Endothelial cell of umbilical vein (primary cell): ENCODE measurements at regions not wholly inside any gene's neighbourhood (a gene's known extent, or its start where the extent isn't known, plus 50 kb on each side); places are given as distances from the start of the nearest gene placed in this dataset.
"Not testable (repeated sequence)": the region's sequence is repeated elsewhere in the genome, so short reads cannot be mapped to it uniquely, and the experiment has no call there.

Experiments
- BruUV-seq: library from RNA; stranded (reverse); fragments of 400-500 nt; replicated peaks from 2 replicates; lab custom pipeline; 2021; lab: Mats Ljungman, UMichigan
- CTCF ChIA-PET: fragments of 300-600, 350-600 bp; sonication (Branson Sonifier 250); formaldehyde crosslinking; loops from one replicate; lab custom pipeline; 2021; ENCODE audit warnings: antibody characterized with exemption, inconsistent platforms; lab: Charles Lee
- POLR2A ChIA-PET: fragments of 300-600, 350-600 bp; sonication (Branson Sonifier 250); formaldehyde crosslinking; loops from one replicate; lab custom pipeline; 2021; ENCODE audit warnings: antibody characterized with exemption, inconsistent platforms; lab: Charles Lee
- DNase-seq: peaks from one replicate; pipeline ENCODE4 v3.0.0-alpha.2; 2011; ENCODE audit warnings: low read depth, low spot score
- FAIRE-seq: peaks from 2 replicates; lab custom pipeline; 2011; peaks lifted over from hg19 to GRCh38; lab: Jason Lieb, UNC
- H2AFZ ChIP-seq: 2 replicates; pipeline ENCODE4 v1.6.0; 2012; ENCODE audit warnings: low read depth, low read length, control low read depth, inconsistent platforms
- H3K27ac ChIP-seq: 2 replicates; pipeline ENCODE4 v1.5.1; 2011; ENCODE audit warnings: low read depth, mild to moderate bottlenecking, control low read depth, low read length, moderate library complexity; ENCODE audit not compliant: insufficient read depth
- H3K27me3 ChIP-seq, 2 experiments: 2 replicates each; pipeline versions ENCODE4 v1.6.0 to v1.6.1; 2011; ENCODE audit warnings: low read length in 2 of 2, mixed read lengths in 1 of 2; ENCODE audit not compliant: control insufficient read depth in 2 of 2, insufficient read depth in 2 of 2
- H3K36me3 ChIP-seq, 2 experiments: 2 replicates in 1 of 2; 3 replicates in 1 of 2; pipeline ENCODE4 v1.5.1; 2011; ENCODE audit warnings: low read length in 2 of 2, mild to moderate bottlenecking in 1 of 2, moderate library complexity in 1 of 2; ENCODE audit not compliant: control insufficient read depth in 2 of 2, insufficient read depth in 2 of 2; ENCODE audit errors: extremely low read depth in 1 of 2
- H3K4me1 ChIP-seq: 3 replicates; pipeline ENCODE4 v1.5.1; 2011; ENCODE audit warnings: mild to moderate bottlenecking, low read length; ENCODE audit not compliant: control insufficient read depth, insufficient read depth; ENCODE audit errors: extremely low read depth
- H3K4me2 ChIP-seq: 2 replicates; pipeline ENCODE4 v1.6.1; 2011; ENCODE audit warnings: low read length, control low read depth, mixed read lengths; ENCODE audit not compliant: insufficient read depth
- H3K4me3 ChIP-seq, 3 experiments: fragments of 200-600 bp in 1 of 3; sonication (generic), shearing (Covaris generic) in 1 of 3; replicated peaks in 1 of 3; 2 replicates each; pipeline ENCODE4 v1.5.1; 2011 to 2016; ENCODE audit warnings: control low read depth in 3 of 3, low read length in 3 of 3, mild to moderate bottlenecking in 2 of 3, inconsistent platforms in 1 of 3, low read depth in 1 of 3, moderate library complexity in 1 of 3; ENCODE audit not compliant: insufficient read depth in 1 of 3
- H3K79me2 ChIP-seq: 2 replicates; pipeline ENCODE4 v1.6.0; 2012; ENCODE audit warnings: low read length, inconsistent platforms; ENCODE audit not compliant: control insufficient read depth, insufficient read depth
- H3K9ac ChIP-seq: replicated peaks from 2 replicates; pipeline ENCODE3; 2011; ENCODE audit warnings: low read length, control low read depth; ENCODE audit not compliant: insufficient read depth; ENCODE audit errors: extremely low read depth
- H3K9me1 ChIP-seq: replicated peaks from 3 replicates; pipeline ENCODE4 v1.6.0; 2011; ENCODE audit warnings: mild to moderate bottlenecking, low read length; ENCODE audit not compliant: control insufficient read depth, insufficient read depth; ENCODE audit errors: extremely low read depth
- H3K9me3 ChIP-seq: replicated peaks from 2 replicates; pipeline ENCODE4 v1.5.1; 2012; ENCODE audit warnings: low read length, inconsistent platforms; ENCODE audit not compliant: control insufficient read depth, insufficient read depth
- H4K20me1 ChIP-seq: replicated peaks from 2 replicates; pipeline ENCODE3; 2011; ENCODE audit warnings: mild to moderate bottlenecking, low read length; ENCODE audit not compliant: control insufficient read depth, insufficient read depth; ENCODE audit errors: extremely low read depth
- dilution Hi-C: fragments of 300-500 bp; cut with MboI; formaldehyde crosslinking; loops from one replicate; pipeline ENCODE4 v1.15.0; 2019; ENCODE audit warnings: low sequenced_read_pairs; ENCODE audit not compliant: extremely low pct_ligation_motif_present
- intact Hi-C: fragments of 100-400 bp; cut with micrococcal nuclease; formaldehyde crosslinking; loops from one replicate; pipeline ENCODE4 v1.10.0; 2022

GRCh38 chr9:65454666-65455065 lies 169.7 kb upstream of the FOXD4L5 start:
- FAIRE-seq, BruUV-seq, H3K4me3 ChIP-seq, dilution Hi-C loops, H3K36me3 ChIP-seq, H3K79me2 ChIP-seq, H3K9me3 ChIP-seq, POLR2A ChIA-PET, H3K4me1 ChIP-seq, H3K9ac ChIP-seq, H4K20me1 ChIP-seq, intact Hi-C loops, CTCF ChIA-PET, H3K4me2 ChIP-seq, H3K27me3 ChIP-seq, H3K27ac ChIP-seq, H3K9me1 ChIP-seq, DNase-seq, H2AFZ ChIP-seq: not testable (repeated sequence)

- H2AFZ ChIP-seq, H3K27ac ChIP-seq, dilution Hi-C loops, H3K79me2 ChIP-seq, H3K9ac ChIP-seq, H3K4me1 ChIP-seq, intact Hi-C loops, H3K4me3 ChIP-seq, H4K20me1 ChIP-seq, FAIRE-seq, H3K9me1 ChIP-seq, CTCF ChIA-PET, H3K9me3 ChIP-seq, H3K4me2 ChIP-seq, POLR2A ChIA-PET, DNase-seq, BruUV-seq, H3K36me3 ChIP-seq, H3K27me3 ChIP-seq: not testable (repeated sequence)
These were observed 169.0 kb upstream of the FOXD4L5 start for GRCh38 chr9:65454034-65454433.

GRCh38 chr9:65449886-65450610 lies 165.0 kb upstream of the FOXD4L5 start:
- dilution Hi-C loops, CTCF ChIA-PET, H4K20me1 ChIP-seq, FAIRE-seq, H3K4me1 ChIP-seq, H2AFZ ChIP-seq, H3K27ac ChIP-seq, H3K9ac ChIP-seq, H3K36me3 ChIP-seq, H3K4me2 ChIP-seq, H3K9me3 ChIP-seq, H3K27me3 ChIP-seq, POLR2A ChIA-PET, H3K9me1 ChIP-seq, H3K4me3 ChIP-seq, DNase-seq, H3K79me2 ChIP-seq, BruUV-seq, intact Hi-C loops: not testable (repeated sequence)
